ENCODE measurements at regions not wholly inside any gene's neighbourhood (a gene's known extent, or its start where the extent isn't known, plus 50 kb on each side); places are given as distances from the start of the nearest gene placed in this dataset.

GRCh38 chr2:234438305-234438977, 58.4 kb downstream of the ARL4C start:
- no peak for DNase-seq

- no peak for DNase-seq
Observed at GRCh38 chr2:234437642-234438304, 59.1 kb downstream of the ARL4C start.

DNA sequence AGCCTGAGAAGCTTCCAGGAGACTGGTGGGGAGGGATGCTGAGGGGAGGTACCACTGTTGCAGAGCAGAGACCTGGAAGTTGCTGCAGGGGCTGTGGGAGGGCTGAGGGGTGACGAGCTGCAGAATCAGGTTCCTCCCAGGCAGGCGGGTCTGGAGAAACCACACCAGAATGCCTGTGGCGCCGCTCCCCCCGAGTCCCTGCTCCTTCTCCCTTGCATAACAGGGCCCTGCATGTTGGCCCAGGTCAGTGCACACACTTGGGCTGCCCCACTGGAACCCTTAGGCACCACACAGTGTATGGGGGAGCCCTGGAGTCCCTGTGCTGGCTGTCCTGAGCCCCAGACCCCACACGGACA, 60.4 kb downstream of the ARL4C start:
- no peak for DNase-seq

DNA sequence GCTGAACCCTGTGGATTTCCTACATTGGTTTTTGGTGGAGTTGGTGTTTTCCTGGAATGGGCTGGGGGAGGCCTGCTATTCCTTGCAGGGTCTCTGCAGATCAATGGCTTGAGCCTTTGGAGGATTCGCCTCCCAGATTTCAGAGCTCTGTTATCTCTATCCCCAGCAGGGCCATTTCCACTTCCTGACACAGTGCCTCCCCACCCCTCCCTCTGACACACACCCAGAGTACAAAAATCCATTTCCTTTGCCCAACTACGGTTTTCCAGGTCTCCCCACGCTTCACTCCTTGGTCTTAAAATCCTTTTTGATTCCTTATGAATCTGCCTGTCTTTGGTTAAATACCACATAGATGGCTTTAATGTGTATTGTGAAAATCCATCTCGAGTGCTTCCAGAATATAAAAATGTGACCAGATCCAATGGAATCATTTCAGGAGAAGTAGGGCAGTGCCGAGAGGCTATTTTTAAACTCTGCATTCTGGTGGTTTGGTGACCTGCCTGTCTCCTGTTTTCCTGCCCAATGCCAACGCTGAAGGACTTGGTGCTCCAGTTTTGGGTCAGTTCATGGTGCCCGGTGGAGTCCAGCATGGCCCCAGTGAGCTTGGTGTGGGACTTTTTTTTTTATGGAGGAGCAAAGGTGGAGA, 60.9 kb downstream of the ARL4C start:
- no peak for DNase-seq

GRCh38 chr2:234433201-234433600, 63.7 kb downstream of the ARL4C start:
- DNase-seq = no peak

- DNase-seq = no peak
Observed at GRCh38 chr2:234430871-234431270, 66.0 kb downstream of the ARL4C start.

- no peak for DNase-seq
Observed at GRCh38 chr2:234429265-234429664, 67.6 kb downstream of the ARL4C start.

- no peak for DNase-seq
Observed at GRCh38 chr2:234427081-234428061, 69.5 kb downstream of the ARL4C start.

DNA sequence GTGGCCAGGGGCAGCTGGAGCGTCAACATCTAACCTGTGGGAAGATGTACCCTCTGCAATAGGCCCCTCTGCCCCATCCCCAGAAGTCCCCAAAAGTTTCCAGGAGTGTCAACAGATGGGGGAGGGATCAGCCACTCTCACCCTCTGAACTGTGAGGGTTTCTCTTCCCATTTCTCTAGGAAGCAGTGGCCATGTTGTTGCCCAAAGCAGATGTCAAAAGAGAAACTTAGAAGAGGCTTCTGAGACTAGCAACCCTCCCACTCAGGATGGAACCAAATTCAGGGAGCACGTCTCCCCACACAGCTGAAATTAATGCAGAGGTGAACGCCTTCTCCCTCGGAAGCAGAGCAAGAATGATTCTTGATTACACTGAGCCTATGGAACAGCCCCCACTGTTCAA, 70.3 kb downstream of the ARL4C start:
- DNase-seq = no peak

DNA sequence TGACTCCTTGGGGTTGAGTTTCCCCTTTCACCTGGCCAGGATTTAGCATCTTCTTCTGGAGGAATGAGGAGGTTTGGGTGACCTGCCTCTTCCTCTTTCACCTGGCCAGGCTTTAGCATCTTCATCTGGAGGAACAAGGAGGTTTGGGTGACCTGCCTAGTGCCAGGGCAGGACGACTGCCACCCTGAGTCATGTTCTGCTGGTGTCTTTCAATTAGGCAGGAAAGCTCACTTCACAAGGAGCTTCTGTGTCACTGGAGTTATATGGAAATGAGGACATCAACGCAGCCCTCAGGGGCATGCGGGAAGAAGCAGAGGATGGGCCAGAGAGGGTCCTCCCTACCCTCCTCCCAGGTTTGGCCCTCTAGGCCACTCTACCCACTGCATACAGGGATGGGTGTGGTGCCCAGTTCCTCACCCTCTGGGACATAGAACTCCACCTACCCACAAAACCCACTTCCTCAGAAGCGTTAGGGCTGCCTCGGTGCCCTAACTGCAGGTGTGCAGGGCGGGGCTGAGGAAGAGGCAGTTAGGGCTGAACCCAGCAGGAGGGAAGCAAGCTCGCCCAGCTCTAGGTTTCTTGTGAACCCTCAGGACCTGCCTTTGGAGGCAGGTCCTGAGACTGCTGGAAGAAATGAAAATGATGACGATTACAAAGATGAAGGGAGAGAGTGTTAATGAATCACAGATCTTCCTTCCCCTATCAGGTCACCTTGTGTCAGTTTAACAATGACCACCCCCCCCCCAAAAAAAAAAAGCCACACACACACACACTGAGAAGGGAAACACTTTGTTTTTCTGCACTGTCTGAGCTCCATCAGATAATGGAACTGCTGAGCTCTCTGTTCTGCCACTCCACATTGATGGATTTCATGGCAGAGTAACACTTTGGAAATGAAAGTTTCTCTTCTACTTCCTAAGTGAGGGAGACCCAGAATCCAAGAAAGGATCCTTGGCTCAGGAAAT, 71.0 kb downstream of the ARL4C start:
- peak; percentile 48 for DNase-seq

DNA sequence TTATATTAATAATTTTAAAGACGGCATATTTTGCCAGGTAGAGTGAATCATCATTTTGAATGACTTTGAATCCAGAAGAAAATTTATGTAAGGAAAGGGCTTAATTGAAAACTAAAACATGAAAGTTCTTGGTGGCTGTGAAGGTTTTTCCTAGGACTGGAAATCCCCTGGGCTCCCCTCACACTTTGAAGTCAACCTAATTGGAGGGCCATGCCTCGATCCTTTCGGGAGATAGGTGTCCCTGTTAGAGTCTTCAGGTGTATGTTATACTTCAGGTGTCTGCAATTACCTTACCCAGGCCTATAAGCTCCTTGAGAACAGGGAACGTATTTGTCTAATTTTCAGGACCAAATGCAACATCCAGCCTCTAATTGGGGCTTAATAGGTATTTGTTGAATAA, 73.0 kb downstream of the ARL4C start:
- no peak for DNase-seq

- no peak for DNase-seq
Observed at GRCh38 chr2:234422981-234423431, 73.9 kb downstream of the ARL4C start.

DNA sequence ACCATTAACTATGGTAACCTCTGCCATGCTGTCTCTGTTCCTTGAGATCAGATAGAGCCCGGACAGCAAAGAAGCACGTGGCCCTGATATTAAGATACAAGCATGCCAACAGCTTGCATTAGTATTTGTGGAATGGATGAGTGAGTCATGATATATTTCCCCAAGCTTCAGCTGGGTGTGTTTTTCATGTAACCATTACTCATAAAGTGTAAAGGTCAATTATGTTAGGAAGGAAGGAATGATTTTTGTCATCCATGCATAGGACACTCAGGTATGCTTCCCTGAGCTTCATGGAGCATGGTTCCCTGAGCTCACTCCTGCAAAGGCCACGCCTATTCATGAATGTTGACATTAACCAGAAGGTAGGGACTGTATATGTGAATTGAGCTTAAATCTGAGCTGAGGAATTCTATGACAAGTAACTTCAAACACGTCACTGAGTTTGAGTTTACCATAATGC, 74.6 kb downstream of the ARL4C start:
- no peak for DNase-seq

- no peak for DNase-seq
Observed at GRCh38 chr2:234420408-234420807, 76.5 kb downstream of the ARL4C start.

DNA sequence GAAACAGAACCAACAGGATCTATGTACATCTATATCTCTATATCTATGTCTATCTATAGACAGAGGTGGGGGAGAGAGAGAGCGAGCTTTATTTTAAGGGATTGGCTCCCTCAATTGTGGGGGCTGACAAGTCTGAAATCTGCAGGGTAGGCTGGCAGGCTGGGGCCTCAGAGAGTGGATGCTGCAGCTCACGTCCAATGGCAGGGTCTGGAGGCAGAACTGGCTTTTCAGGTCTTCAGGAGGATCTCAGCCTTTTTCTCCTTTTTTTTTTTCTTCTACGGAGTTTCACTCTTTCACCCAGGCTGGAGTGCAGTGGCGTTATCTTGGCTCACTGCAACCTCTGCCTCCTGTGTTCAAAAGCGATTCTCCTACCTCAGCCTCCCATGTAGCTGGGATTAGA, 77.2 kb downstream of the ARL4C start:
- DNase-seq = no peak

DNA sequence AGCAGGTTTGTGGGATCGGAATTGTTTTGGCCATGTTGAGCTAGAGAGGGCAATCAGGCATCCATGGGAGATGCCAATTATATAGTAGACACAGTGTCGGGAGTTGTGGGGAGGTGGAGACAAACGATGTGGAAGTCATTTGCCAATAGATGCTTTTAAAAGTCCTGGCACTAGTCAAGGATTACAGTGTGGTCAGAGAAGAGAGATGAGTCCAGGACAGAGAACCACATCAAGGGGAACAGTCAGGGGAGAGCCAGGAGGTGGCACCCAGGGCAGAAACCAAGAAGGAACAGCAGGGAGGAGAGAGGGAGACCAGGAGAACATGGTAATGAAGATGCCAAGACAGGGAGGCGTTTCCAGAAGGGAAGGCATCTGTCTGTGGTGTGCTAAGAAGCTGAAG, 81.2 kb downstream of the ARL4C start:
- DNase-seq = no peak

GRCh38 chr2:234414596-234414995, 82.3 kb downstream of the ARL4C start:
- no peak for DNase-seq

DNA sequence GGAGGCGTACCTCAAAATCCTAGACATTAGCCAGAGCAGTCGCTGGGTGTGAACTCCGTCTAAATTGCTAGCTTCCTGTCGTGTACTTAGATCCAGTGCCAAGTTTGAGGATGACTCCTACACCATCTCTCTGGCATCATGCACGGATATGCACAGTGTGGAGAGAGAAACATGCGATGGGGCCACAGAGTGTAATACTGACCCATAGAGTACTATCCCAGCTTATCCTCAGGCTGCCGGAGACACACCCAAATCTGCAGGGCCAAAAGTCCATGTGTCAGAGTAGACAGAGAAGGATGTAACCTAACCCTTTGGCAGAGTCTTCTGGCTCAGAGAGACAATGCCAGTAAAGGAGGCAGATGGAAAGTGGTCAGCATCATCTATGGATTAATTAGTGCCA, 84.2 kb downstream of the ARL4C start:
- no peak for DNase-seq

- no peak for DNase-seq
Observed at GRCh38 chr2:234411793-234412192, 85.1 kb downstream of the ARL4C start.

DNA sequence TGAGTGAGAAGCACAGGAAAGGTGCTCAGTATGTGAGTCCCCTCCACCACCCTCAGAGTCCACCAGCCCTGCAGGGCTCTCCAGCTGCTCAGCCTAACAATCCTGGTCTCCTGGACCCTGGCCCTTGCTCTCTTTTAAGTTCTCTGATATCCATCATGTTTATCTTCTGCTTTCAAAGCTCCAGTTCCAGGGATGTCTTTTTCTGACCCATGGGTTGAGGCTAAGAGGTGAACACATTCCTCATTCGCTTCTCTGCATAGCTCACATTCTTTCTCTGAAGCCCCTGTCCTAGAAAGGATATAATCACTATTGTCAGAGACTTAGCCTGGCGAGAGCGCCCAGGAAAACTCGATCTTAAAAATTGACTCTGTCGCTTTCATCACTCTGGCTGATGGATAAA, 86.4 kb downstream of the ARL4C start:
- no peak for DNase-seq

- DNase-seq = no peak
Observed at GRCh38 chr2:234409590-234409989, 87.3 kb downstream of the ARL4C start.

DNA sequence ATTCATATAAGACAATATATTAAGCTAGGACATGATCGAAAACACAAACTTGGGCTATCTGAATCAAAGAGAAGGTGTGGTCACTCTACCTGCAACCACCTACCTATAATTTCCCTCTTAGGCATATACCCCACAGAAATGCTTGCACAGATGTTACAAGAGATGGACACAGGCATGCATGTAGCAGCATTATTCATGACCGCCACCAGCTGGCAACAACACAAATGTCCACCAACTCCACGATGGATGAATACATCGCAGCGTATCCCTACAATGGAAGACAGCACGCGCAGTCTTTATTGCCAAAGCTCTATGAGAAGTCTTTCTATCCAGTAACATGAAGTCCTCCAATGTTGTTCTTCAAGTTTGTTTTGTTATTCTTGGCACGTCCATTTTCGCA, 90.8 kb downstream of the ARL4C start:
- DNase-seq = no peak

Data from KG1 (cell line).